Keratinocyte (primary cell): ENCODE measurements at regions not wholly inside any gene's neighbourhood (a gene's known extent, or its start where the extent isn't known, plus 50 kb on each side); places are given as distances from the start of the nearest gene placed in this dataset.

Source experiments
- DNase-seq: peaks from one replicate; pipeline ENCODE4 v3.0.0-alpha.2; 2011; ENCODE audit warnings: low read depth, missing footprints, low spot score
- FAIRE-seq: peaks from 2 replicates; lab custom pipeline; 2011; peaks lifted over from hg19 to GRCh38; lab: Jason Lieb, UNC
- H2AFZ ChIP-seq: 2 replicates; pipeline ENCODE4 v1.6.0; 2012; ENCODE audit warnings: low read length, control low read depth, inconsistent platforms; ENCODE audit not compliant: control insufficient read depth
- H3K27ac ChIP-seq: 2 replicates; pipeline ENCODE4 v1.5.1; 2011; ENCODE audit warnings: low read length; ENCODE audit not compliant: control insufficient read depth, insufficient read depth
- H3K27me3 ChIP-seq: 3 replicates; pipeline ENCODE4 v1.6.0; 2011; ENCODE audit warnings: low read length; ENCODE audit not compliant: control insufficient read depth, insufficient read depth; ENCODE audit errors: extremely low read depth
- H3K36me3 ChIP-seq, 2 experiments: 2 replicates in 1 of 2; 3 replicates in 1 of 2; pipeline ENCODE4 v1.5.1; 2011; ENCODE audit warnings: low read length in 2 of 2, mild to moderate bottlenecking in 1 of 2; ENCODE audit not compliant: control insufficient read depth in 2 of 2, insufficient read depth in 2 of 2; ENCODE audit errors: extremely low read depth in 1 of 2
- H3K4me1 ChIP-seq: 3 replicates; pipeline ENCODE4 v1.5.1; 2011; ENCODE audit warnings: low read length; ENCODE audit not compliant: control insufficient read depth, insufficient read depth; ENCODE audit errors: extremely low read depth
- H3K4me2 ChIP-seq: 3 replicates; pipeline ENCODE4 v1.6.0; 2011; ENCODE audit warnings: low read depth, low read length; ENCODE audit not compliant: control insufficient read depth, insufficient read depth; ENCODE audit errors: extremely low read depth
- H3K4me3 ChIP-seq, 3 experiments: fragments of 200-600 bp in 1 of 3; sonication (generic) in 1 of 3; 2 replicates in 2 of 3; 3 replicates in 1 of 3; pipeline ENCODE4 v1.5.1; 2011 to 2016; ENCODE audit warnings: low read length in 3 of 3, mild to moderate bottlenecking in 3 of 3, control low read depth in 2 of 3, inconsistent platforms in 1 of 3, low read depth in 1 of 3, mixed read lengths in 1 of 3, mixed run types in 1 of 3, moderate library complexity in 1 of 3; ENCODE audit not compliant: control insufficient read depth in 2 of 3, insufficient read depth in 2 of 3; ENCODE audit errors: extremely low read depth in 1 of 3
- H3K79me2 ChIP-seq: 2 replicates; pipeline ENCODE4 v1.6.0; 2012; ENCODE audit warnings: low read length; ENCODE audit not compliant: control insufficient read depth, insufficient read depth
- H3K9ac ChIP-seq: 3 replicates; pipeline ENCODE4 v1.6.0; 2011; ENCODE audit warnings: low read length; ENCODE audit not compliant: control insufficient read depth, insufficient read depth; ENCODE audit errors: extremely low read depth
- H3K9me1 ChIP-seq: 3 replicates; pipeline ENCODE4 v1.6.0; 2011; ENCODE audit warnings: low read length; ENCODE audit not compliant: control insufficient read depth, insufficient read depth; ENCODE audit errors: extremely low read depth
- H3K9me3 ChIP-seq: 2 replicates; pipeline ENCODE4 v1.5.1; 2012; ENCODE audit warnings: low read depth, low read length; ENCODE audit not compliant: control insufficient read depth
- H4K20me1 ChIP-seq: 3 replicates; pipeline ENCODE4 v1.6.0; 2011; ENCODE audit warnings: low read length; ENCODE audit not compliant: control insufficient read depth, insufficient read depth; ENCODE audit errors: extremely low read depth
- CTCF ChIP-seq, 3 experiments: IDR thresholded peaks in 1 of 3; conservative IDR thresholded peaks in 1 of 3; optimal IDR thresholded peaks in 1 of 3; 2 replicates in 2 of 3; 3 replicates in 1 of 3; pipeline versions ENCODE3 to v1.5.1; 2011; ENCODE audit warnings: low read length in 3 of 3, mild to moderate bottlenecking in 3 of 3, moderate library complexity in 2 of 3, control low read depth in 1 of 3, inconsistent platforms in 1 of 3; ENCODE audit not compliant: insufficient read depth in 2 of 3; ENCODE audit errors: extremely low read depth in 1 of 3
- EZH2 ChIP-seq: IDR thresholded peaks from one replicate; pipeline ENCODE4 v1.6.1; 2012; ENCODE audit warnings: inconsistent platforms, mild to moderate bottlenecking, low read length, moderate library complexity
- dilution Hi-C: fragments of 300-500 bp; cut with MboI; formaldehyde crosslinking; loops from one replicate; pipeline ENCODE4 v1.7.0; 2020; ENCODE audit warnings: low sequenced_read_pairs; ENCODE audit not compliant: extremely low pct_ligation_motif_present

DNA sequence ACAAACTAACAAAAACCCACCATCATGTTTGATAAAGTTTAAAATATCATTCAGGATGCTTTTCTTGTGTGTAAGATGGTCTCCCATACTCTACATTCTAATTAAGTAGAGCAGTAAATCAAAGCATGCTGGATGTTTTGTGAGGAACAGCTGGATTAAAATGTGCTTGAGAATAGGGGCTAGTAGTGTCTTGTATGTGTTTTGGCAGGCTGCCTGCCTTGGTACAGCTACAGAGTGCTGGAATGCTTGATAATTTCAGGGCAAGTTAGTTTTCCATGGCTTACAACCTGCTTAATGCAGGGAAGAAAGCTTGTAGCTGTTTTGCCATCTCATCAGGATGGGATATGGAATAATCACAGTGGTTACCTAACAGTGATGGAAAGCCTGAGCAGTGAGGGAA lies 636.6 kb upstream of the MMS22L start:
- Histone ChIP-seq H3K27ac (no peak overlapping the region), H3K9ac (no peak overlapping the region), H4K20me1 (no peaks in the 10 kb centered on the region), H3K36me3 (no peaks in the 10 kb centered on the region), H3K4me2 (peak overlapping the region; percentile 2), H3K79me2 (no peaks in the 10 kb centered on the region), H3K9me3 (no peaks in the 10 kb centered on the region), H3K4me1 (peaks cover 7% of the 10 kb centered on the region), H3K27me3 (no peaks in the 10 kb centered on the region), H3K4me3 (no peak overlapping the region), H3K9me1 (no peaks in the 10 kb centered on the region), H2AFZ (no peak overlapping the region)
- FAIRE-seq (peak; percentile 75), DNase-seq (no peak)
- no peak for TF ChIP-seq EZH2
- no peak for TF ChIP-seq CTCF (optimal IDR thresholded peaks at IDR 0.05 in 1 of 3, IDR thresholded peaks at IDR 0.05 in 1 of 3, conservative IDR thresholded peaks at IDR 0.05 in 1 of 3; ENCODE audit: extremely low read depth in 1 of 3, insufficient read depth in 2 of 3, low read length in 3 of 3)
- dilution Hi-C loops = no loop called here

DNA sequence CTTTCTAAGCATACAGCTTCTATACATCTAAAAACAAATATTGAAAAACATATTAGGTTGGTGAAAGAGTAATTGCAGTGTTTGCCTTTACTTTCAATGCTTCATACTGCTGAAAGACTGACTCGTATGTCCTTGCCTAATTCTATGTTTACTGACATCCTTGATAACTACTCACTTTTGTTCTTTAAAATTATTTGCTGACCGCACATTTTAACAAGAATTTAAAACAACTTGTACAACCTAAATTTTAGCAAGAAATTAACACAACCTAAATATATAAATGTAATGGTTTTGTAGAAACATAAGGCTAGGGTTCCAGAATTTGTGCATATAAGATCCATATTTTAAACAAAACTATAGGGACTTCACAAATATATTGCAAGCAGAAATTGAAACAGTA lies 640.2 kb upstream of the MMS22L start:
- DNase-seq = no peak
- Histone ChIP-seq H3K4me3 (no peak overlapping the region), H3K79me2 (no peaks in the 10 kb centered on the region), H3K9ac (no peak overlapping the region), H3K4me2 (no peak overlapping the region), H3K9me3 (no peaks in the 10 kb centered on the region), H4K20me1 (no peaks in the 10 kb centered on the region), H3K9me1 (no peaks in the 10 kb centered on the region), H2AFZ (no peak overlapping the region), H3K36me3 (no peaks in the 10 kb centered on the region), H3K27ac (no peak overlapping the region), H3K27me3 (no peaks in the 10 kb centered on the region), H3K4me1 (peaks cover 7% of the 10 kb centered on the region)
- FAIRE-seq = no peak
- dilution Hi-C loops = no loop called here
- TF ChIP-seq EZH2 (no peak), CTCF (optimal IDR thresholded peaks at IDR 0.05 in 1 of 3, IDR thresholded peaks at IDR 0.05 in 1 of 3, conservative IDR thresholded peaks at IDR 0.05 in 1 of 3; ENCODE audit: extremely low read depth in 1 of 3, insufficient read depth in 2 of 3, low read length in 3 of 3) (no peak)
